NCI-H1694 treated with DMSO at 0.1 percent for 48 hours (cell line): ENCODE measurements at regions not wholly inside any gene's neighbourhood (a gene's known extent, or its start where the extent isn't known, plus 50 kb on each side); places are given as distances from the start of the nearest gene placed in this dataset.

Source experiments
- DNase-seq: peaks from one replicate; lab custom pipeline; 2025; lab: John Stamatoyannopoulos, UW

GRCh38 chr3:127033171-127033570, 50.3 kb downstream of the PLXNA1 start:
- DNase-seq = no peak

- no peak for DNase-seq
Observed at GRCh38 chr3:127033786-127034185, 50.9 kb downstream of the PLXNA1 start.

GRCh38 chr3:127034195-127034989, 51.5 kb downstream of the PLXNA1 start:
- no peak for DNase-seq

GRCh38 chr3:127034990-127035652, 52.2 kb downstream of the PLXNA1 start:
- DNase-seq = no peak

GRCh38 chr3:127035677-127036076, 52.8 kb downstream of the PLXNA1 start:
- DNase-seq = no peak

- DNase-seq = no peak
Observed at GRCh38 chr3:127036209-127037020, 53.5 kb downstream of the PLXNA1 start.

- DNase-seq = no peak
Observed at GRCh38 chr3:127037021-127037400, 54.1 kb downstream of the PLXNA1 start.

GRCh38 chr3:127037418-127037841, 54.5 kb downstream of the PLXNA1 start:
- no peak for DNase-seq

- no peak for DNase-seq
Observed at GRCh38 chr3:127037971-127038446, 55.1 kb downstream of the PLXNA1 start.

- no peak for DNase-seq
Observed at GRCh38 chr3:127038466-127038865, 55.6 kb downstream of the PLXNA1 start.

- no peak for DNase-seq
Observed at GRCh38 chr3:127038923-127039581, 56.1 kb downstream of the PLXNA1 start.

- no peak for DNase-seq
Observed at GRCh38 chr3:127039719-127040118, 56.8 kb downstream of the PLXNA1 start.

- no peak for DNase-seq
Observed at GRCh38 chr3:127040216-127040615, 57.3 kb downstream of the PLXNA1 start.

- no peak for DNase-seq
Observed at GRCh38 chr3:127041264-127041820, 58.4 kb downstream of the PLXNA1 start.

GRCh38 chr3:127041933-127042332, 59.0 kb downstream of the PLXNA1 start:
- no peak for DNase-seq

GRCh38 chr3:127042634-127043033, 59.7 kb downstream of the PLXNA1 start:
- no peak for DNase-seq

- no peak for DNase-seq
Observed at GRCh38 chr3:127043041-127043641, 60.2 kb downstream of the PLXNA1 start.

GRCh38 chr3:127043731-127044510, 61.0 kb downstream of the PLXNA1 start:
- DNase-seq = no peak

GRCh38 chr3:127044996-127045395, 62.1 kb downstream of the PLXNA1 start:
- peak; percentile 19 for DNase-seq

GRCh38 chr3:127045435-127046045, 62.6 kb downstream of the PLXNA1 start:
- DNase-seq = no peak
